BJ (cell line): ENCODE measurements at regions not wholly inside any gene's neighbourhood (a gene's known extent, or its start where the extent isn't known, plus 50 kb on each side); places are given as distances from the start of the nearest gene placed in this dataset.

Experiments
- CTCF ChIA-PET: fragments of 350-600 bp; formaldehyde crosslinking; extraction: SDS; loops from one replicate; lab custom pipeline; 2021; ENCODE audit warnings: antibody characterized with exemption, inconsistent platforms; lab: Yijun Ruan, JAX
- POLR2A ChIA-PET: fragments of 300-600 bp; sonication (Branson Sonifier 250); formaldehyde crosslinking; extraction: SDS; loops from one replicate; lab custom pipeline; 2021; ENCODE audit warnings: antibody characterized with exemption; lab: Charles Lee
- DNase-seq: peaks from one replicate; pipeline ENCODE4 v3.0.0-alpha.2; 2011; ENCODE audit warnings: low read depth
- H3K27me3 ChIP-seq: 2 replicates; pipeline ENCODE4 v1.6.0; 2011; ENCODE audit warnings: low read length; ENCODE audit not compliant: control insufficient read depth, insufficient read depth
- H3K36me3 ChIP-seq: 2 replicates; pipeline ENCODE4 v1.5.1; 2011; ENCODE audit warnings: low read length; ENCODE audit not compliant: control insufficient read depth, insufficient read depth
- H3K4me3 ChIP-seq: 2 replicates; pipeline ENCODE4 v1.5.1; 2011; ENCODE audit warnings: low read depth, mild to moderate bottlenecking, control low read depth, low read length
- TF ChIP-seq, protein P1 (sequence below): IDR thresholded peaks from 2 replicates; pipeline ENCODE4 v1.5.1; 2011; ENCODE audit warnings: low read depth, mild to moderate bottlenecking, control low read depth, inconsistent platforms, low read length, moderate library complexity; ENCODE audit not compliant: insufficient read depth

DNA sequence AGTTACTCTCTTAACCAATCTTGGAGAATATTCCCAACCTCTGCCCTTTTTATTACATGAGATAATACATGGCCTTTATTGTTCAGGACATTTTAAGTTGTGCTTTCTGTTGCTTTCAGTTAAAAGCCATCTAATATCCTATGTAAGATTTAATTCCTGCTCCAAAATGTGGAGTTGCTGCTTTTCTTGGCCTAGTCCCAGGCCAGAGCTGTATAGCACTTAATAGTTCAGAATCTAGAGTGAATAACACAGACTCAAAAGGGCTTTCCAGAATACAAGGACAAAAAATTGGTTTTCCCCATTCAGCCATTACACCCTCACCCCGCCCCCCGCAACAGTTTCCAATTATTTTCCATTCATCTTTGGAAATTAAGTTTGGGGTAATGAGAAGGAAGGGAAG, 144.3 kb upstream of the SMAD1 start:
- no peak overlapping the region for H3K4me3 ChIP-seq
- ChIA-PET POLR2A (no interaction called here), CTCF (no interaction called here)
- no peak for DNase-seq
- TF ChIP-seq, protein P1, sequence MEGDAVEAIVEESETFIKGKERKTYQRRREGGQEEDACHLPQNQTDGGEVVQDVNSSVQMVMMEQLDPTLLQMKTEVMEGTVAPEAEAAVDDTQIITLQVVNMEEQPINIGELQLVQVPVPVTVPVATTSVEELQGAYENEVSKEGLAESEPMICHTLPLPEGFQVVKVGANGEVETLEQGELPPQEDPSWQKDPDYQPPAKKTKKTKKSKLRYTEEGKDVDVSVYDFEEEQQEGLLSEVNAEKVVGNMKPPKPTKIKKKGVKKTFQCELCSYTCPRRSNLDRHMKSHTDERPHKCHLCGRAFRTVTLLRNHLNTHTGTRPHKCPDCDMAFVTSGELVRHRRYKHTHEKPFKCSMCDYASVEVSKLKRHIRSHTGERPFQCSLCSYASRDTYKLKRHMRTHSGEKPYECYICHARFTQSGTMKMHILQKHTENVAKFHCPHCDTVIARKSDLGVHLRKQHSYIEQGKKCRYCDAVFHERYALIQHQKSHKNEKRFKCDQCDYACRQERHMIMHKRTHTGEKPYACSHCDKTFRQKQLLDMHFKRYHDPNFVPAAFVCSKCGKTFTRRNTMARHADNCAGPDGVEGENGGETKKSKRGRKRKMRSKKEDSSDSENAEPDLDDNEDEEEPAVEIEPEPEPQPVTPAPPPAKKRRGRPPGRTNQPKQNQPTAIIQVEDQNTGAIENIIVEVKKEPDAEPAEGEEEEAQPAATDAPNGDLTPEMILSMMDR = no peak
- H3K36me3 ChIP-seq = no peaks in the 10 kb centered on the region
- no peaks in the 10 kb centered on the region for H3K27me3 ChIP-seq

DNA sequence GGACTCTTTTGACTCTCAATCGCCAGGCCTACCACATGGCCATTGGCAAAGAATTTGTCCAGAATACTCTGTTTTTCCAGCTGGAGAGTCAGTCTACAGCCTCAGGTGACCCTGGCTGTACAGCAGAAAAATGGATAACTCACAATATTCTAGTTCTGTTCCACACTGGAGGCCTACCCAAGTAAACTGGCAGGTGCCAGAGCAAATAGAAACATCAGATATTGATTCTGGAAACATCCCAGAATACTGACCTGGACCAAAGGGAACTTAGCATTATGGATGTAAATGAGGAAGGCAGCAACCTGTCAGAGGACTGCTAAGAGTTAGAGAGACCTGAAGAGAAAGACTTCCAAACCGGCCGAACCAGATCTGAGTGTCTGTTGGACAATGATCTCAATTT, 147.9 kb upstream of the SMAD1 start:
- no peaks in the 10 kb centered on the region for H3K36me3 ChIP-seq
- TF ChIP-seq, protein P1 = no peak
- no peak for DNase-seq
- ChIA-PET POLR2A (no interaction called here), CTCF (no interaction called here)
- no peak overlapping the region for H3K4me3 ChIP-seq
- H3K27me3 ChIP-seq = no peaks in the 10 kb centered on the region

DNA sequence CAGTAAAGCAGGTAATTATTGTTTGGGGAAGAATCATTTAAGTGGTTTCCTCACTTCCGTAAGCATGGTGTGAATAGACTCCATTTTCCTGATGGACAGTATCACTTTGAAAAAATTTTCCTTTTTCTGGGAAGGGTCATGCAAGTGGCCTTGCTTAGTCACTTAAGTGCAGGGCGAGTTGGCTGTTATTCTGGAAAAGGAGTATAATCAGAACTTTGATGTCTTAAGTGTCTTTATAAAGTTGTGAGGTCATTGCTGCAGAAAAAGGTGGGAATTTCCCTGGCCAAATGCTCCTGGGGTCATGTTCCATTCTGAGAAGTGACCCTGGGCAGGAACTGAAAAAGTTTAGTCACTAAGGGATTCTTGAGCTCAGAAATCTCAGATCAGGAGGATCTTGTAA, 146.1 kb upstream of the OTUD4 start:
- DNase-seq = no peak
- TF ChIP-seq, protein P1 = no peak
- Histone ChIP-seq H3K27me3 (no peaks in the 10 kb centered on the region), H3K36me3 (no peaks in the 10 kb centered on the region), H3K4me3 (no peak overlapping the region)
- POLR2A ChIA-PET = no interaction called here
- CTCF ChIA-PET = interaction anchor here (0.5 kb wide), 1 partner anchor 1659 kb away, joined by 3 read pairs; no protein-coding TSS in a partner anchor

DNA sequence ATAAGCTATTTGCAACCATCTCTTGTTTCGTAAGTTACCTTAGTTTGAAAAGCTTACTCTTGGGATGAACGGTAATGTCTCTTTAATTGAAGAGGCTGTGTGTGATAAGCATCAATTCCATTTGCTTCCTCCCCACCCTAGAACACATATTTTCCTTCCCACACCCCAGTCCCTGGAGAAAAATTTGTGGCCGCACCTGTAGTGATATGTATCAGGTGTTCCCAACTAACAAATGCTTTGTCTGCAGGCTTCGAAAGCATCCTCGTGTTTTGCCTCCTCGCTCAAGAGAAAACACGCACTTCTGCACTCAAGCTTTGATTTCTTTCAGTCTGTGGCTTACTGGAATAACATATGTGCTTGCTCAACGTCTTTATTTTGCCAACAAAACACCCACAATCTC, 143.8 kb upstream of the OTUD4 start:
- POLR2A ChIA-PET = no interaction called here
- DNase-seq = no peak

DNA sequence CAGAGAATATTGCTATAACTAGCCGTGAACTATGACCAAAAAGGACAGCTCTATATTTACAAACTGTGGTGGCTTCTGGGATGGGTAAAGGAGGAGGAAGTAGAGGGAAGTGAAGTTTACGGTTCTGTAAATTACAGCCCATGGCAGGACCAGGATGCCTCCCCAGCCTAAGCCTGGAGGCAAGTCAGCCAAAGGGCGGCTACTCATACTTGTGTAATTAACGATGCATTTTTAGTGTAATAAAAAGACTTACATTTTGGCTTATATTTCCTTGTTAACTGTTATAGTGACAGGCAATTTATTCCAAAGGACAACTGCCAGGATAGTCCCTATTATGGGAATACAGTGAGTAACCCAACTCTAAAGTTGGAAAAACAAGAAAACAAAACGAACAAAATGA, 139.9 kb upstream of the OTUD4 start:
- H3K4me3 ChIP-seq = no peak overlapping the region
- CTCF ChIA-PET = interaction anchor here (1.2 to 1.4 kb wide), 2 partner anchors 9 to 86 kb away, joined by 4 read pairs; no protein-coding TSS in a partner anchor
- TF ChIP-seq, protein P1 = no peak
- peak; percentile 15 for DNase-seq
- POLR2A ChIA-PET = no interaction called here
- no peaks in the 10 kb centered on the region for H3K27me3 ChIP-seq
- no peaks in the 10 kb centered on the region for H3K36me3 ChIP-seq

More for the DNA sequence above, 143.8 kb upstream of the OTUD4 start:
- Histone ChIP-seq H3K4me3 (no peak overlapping the region), H3K27me3 (no peaks in the 10 kb centered on the region), H3K36me3 (no peaks in the 10 kb centered on the region)
- TF ChIP-seq, protein P1 = no peak
- CTCF ChIA-PET = no interaction called here
